ENCODE measurements at regions not wholly inside any gene's neighbourhood (a gene's known extent, or its start where the extent isn't known, plus 50 kb on each side); places are given as distances from the start of the nearest gene placed in this dataset.

DNA sequence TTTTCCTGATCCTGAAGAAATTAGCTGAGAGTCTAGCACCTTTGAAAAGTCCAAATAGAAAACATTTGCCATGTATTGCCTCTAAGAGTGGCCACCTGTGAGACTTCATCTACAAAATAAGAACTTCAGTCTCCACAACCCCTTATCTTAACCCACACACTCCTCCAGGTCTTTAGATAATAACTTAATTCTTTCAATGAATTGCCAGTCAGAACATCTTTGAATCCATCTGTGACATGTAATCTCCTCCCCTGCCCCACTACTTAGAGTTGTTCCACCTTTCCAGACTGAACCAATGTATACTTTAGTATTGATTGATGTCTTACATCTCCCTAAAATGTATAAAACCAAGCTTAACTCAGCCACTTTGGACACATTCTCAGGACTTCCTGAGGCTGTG, 84.4 kb upstream of the FAM171A1 start:
- Histone ChIP-seq H3K27ac (no peak overlapping the region), H3K9me3 (no peaks in the 10 kb centered on the region), H3K4me3 (no peak overlapping the region), H3K36me3 (no peaks in the 10 kb centered on the region), H3K4me1 (no peaks in the 10 kb centered on the region), H3K27me3 (no peaks in the 10 kb centered on the region)
- intact Hi-C loops (cut with DNase I), result no loop called here
- no peak for TF ChIP-seq CTCF (IDR thresholded peaks at IDR 0.05)
- no peak for TF ChIP-seq POLR2A (IDR thresholded peaks at IDR 0.05)
- TF ChIP-seq POLR2AphosphoS5 (IDR thresholded peaks at IDR 0.05; ENCODE audit: insufficient read depth in 1 of 2, low read depth in 1 of 2), result no peak
- DNase-seq (ENCODE audit: extremely low spot score in 2 of 2), result no peak

GRCh38 chr10:15453926-15454325, 82.8 kb upstream of the FAM171A1 start:
- Histone ChIP-seq H3K4me1 (no peaks in the 10 kb centered on the region), H3K27me3 (no peaks in the 10 kb centered on the region), H3K9me3 (no peaks in the 10 kb centered on the region), H3K4me3 (no peak overlapping the region), H3K27ac (no peak overlapping the region), H3K36me3 (no peaks in the 10 kb centered on the region)
- TF ChIP-seq POLR2A (IDR thresholded peaks at IDR 0.05) (no peak), CTCF (IDR thresholded peaks at IDR 0.05) (no peak), POLR2AphosphoS5 (IDR thresholded peaks at IDR 0.05; ENCODE audit: insufficient read depth in 1 of 2, low read depth in 1 of 2) (no peak)
- DNase-seq (ENCODE audit: extremely low spot score in 2 of 2), result no peak
- intact Hi-C loops (cut with DNase I), result no loop called here

GRCh38 chr10:15453457-15453856, 82.4 kb upstream of the FAM171A1 start:
- H3K27me3 ChIP-seq, result no peaks in the 10 kb centered on the region
- intact Hi-C loops (cut with DNase I), result no loop called here
- no peaks in the 10 kb centered on the region for H3K9me3 ChIP-seq
- no peak overlapping the region for H3K4me3 ChIP-seq
- DNase-seq (ENCODE audit: extremely low spot score in 2 of 2), result no peak
- TF ChIP-seq POLR2A (IDR thresholded peaks at IDR 0.05) (no peak), CTCF (IDR thresholded peaks at IDR 0.05) (no peak), POLR2AphosphoS5 (IDR thresholded peaks at IDR 0.05; ENCODE audit: insufficient read depth in 1 of 2, low read depth in 1 of 2) (no peak)
- no peaks in the 10 kb centered on the region for H3K36me3 ChIP-seq
- H3K4me1 ChIP-seq, result no peaks in the 10 kb centered on the region
- no peak overlapping the region for H3K27ac ChIP-seq

GRCh38 chr10:15452545-15452944, 81.5 kb upstream of the FAM171A1 start:
- no peaks in the 10 kb centered on the region for H3K36me3 ChIP-seq
- no peaks in the 10 kb centered on the region for H3K4me1 ChIP-seq
- no peaks in the 10 kb centered on the region for H3K27me3 ChIP-seq
- no peak for DNase-seq (ENCODE audit: extremely low spot score in 2 of 2)
- intact Hi-C loops (cut with DNase I), result no loop called here
- no peak overlapping the region for H3K4me3 ChIP-seq
- H3K27ac ChIP-seq, result no peak overlapping the region
- no peak for TF ChIP-seq POLR2A (IDR thresholded peaks at IDR 0.05)
- no peak for TF ChIP-seq CTCF (IDR thresholded peaks at IDR 0.05)
- TF ChIP-seq POLR2AphosphoS5 (IDR thresholded peaks at IDR 0.05; ENCODE audit: insufficient read depth in 1 of 2, low read depth in 1 of 2), result no peak
- no peaks in the 10 kb centered on the region for H3K9me3 ChIP-seq

GRCh38 chr10:15451137-15452094, 80.3 kb upstream of the FAM171A1 start:
- no peak overlapping the region for H3K4me3 ChIP-seq
- intact Hi-C loops (cut with DNase I), result no loop called here

More at GRCh38 chr10:15451137-15452094, 80.3 kb upstream of the FAM171A1 start:
- Histone ChIP-seq H3K9me3 (no peaks in the 10 kb centered on the region), H3K36me3 (no peaks in the 10 kb centered on the region), H3K4me1 (no peaks in the 10 kb centered on the region), H3K27me3 (no peaks in the 10 kb centered on the region), H3K27ac (no peak overlapping the region)
- no peak for DNase-seq (ENCODE audit: extremely low spot score in 2 of 2)
- TF ChIP-seq CTCF (IDR thresholded peaks at IDR 0.05), result no peak
- no peak for TF ChIP-seq POLR2AphosphoS5 (IDR thresholded peaks at IDR 0.05; ENCODE audit: insufficient read depth in 1 of 2, low read depth in 1 of 2)
- TF ChIP-seq POLR2A (IDR thresholded peaks at IDR 0.05), result no peak
